Stomach (tissue), 4 donors: ENCODE measurements at regions not wholly inside any gene's neighbourhood (a gene's known extent, or its start where the extent isn't known, plus 50 kb on each side); places are given as distances from the start of the nearest gene placed in this dataset.

ENCODE experiments used
- POLR2A ChIP-seq, 4 donors: fragments of 450-650 bp; IDR thresholded peaks; one replicate each; pipeline ENCODE4 v1.6.1; 2016; ENCODE audit warnings: antibody characterized with exemption in 4 of 4, control low read depth in 2 of 4, mild to moderate bottlenecking in 1 of 4, moderate library complexity in 1 of 4
- POLR2AphosphoS5 ChIP-seq, 3 donors: sonication (generic); formaldehyde crosslinking; IDR thresholded peaks; one replicate each; pipeline ENCODE4 v1.6.1; 2016; ENCODE audit warnings: antibody characterized with exemption in 3 of 3
- TF ChIP-seq, protein P1 (sequence below), 7 experiments: fragments of 450-650 bp in 4 of 7; fragments of 200-600 bp in 3 of 7; sonication (generic) in 3 of 7; IDR thresholded peaks; one replicate each; pipeline ENCODE4 v1.5.1; 2016 to 2019; ENCODE audit warnings: antibody characterized with exemption in 7 of 7, control low read depth in 2 of 7, mild to moderate bottlenecking in 1 of 7

GRCh38 chr12:85457016-85457415 lies 177.0 kb downstream of the ALX1 start:
- TF ChIP-seq, protein P1, sequence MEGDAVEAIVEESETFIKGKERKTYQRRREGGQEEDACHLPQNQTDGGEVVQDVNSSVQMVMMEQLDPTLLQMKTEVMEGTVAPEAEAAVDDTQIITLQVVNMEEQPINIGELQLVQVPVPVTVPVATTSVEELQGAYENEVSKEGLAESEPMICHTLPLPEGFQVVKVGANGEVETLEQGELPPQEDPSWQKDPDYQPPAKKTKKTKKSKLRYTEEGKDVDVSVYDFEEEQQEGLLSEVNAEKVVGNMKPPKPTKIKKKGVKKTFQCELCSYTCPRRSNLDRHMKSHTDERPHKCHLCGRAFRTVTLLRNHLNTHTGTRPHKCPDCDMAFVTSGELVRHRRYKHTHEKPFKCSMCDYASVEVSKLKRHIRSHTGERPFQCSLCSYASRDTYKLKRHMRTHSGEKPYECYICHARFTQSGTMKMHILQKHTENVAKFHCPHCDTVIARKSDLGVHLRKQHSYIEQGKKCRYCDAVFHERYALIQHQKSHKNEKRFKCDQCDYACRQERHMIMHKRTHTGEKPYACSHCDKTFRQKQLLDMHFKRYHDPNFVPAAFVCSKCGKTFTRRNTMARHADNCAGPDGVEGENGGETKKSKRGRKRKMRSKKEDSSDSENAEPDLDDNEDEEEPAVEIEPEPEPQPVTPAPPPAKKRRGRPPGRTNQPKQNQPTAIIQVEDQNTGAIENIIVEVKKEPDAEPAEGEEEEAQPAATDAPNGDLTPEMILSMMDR (IDR thresholded peaks at IDR 0.05) = no peak
- no peak for TF ChIP-seq POLR2A (IDR thresholded peaks at IDR 0.05)
- TF ChIP-seq POLR2AphosphoS5 (IDR thresholded peaks at IDR 0.05) = no peak
